RWPE1 (cell line): ENCODE measurements at regions not wholly inside any gene's neighbourhood (a gene's known extent, or its start where the extent isn't known, plus 50 kb on each side); places are given as distances from the start of the nearest gene placed in this dataset.

Experiments
- CTCF ChIA-PET: fragments of 350-600 bp; sonication (Branson Sonifier 250); formaldehyde crosslinking; extraction: SDS; loops from one replicate; lab custom pipeline; 2021; lab: Yijun Ruan, JAX
- POLR2A ChIA-PET: fragments of 400-600 bp; formaldehyde crosslinking; extraction: SDS; loops from one replicate; lab custom pipeline; 2020; ENCODE audit warnings: antibody characterized with exemption; ENCODE audit not compliant: low non-redundant PET; lab: Yijun Ruan, JAX
- DNase-seq: peaks from one replicate; pipeline ENCODE4 v3.0.0; 2012; ENCODE audit warnings: low spot score
- H3K27ac ChIP-seq: fragments of 450-650 bp; 2 replicates; pipeline ENCODE4 v1.5.1; 2017
- CTCF ChIP-seq: fragments of 450-650 bp; conservative IDR thresholded peaks from 2 replicates; pipeline ENCODE4 v1.5.1; 2017; ENCODE audit warnings: low read depth, mild to moderate bottlenecking

- CTCF ChIA-PET: no interaction called here
These were observed 139.2 kb upstream of the XPO1 start for GRCh38 chr2:61677306-61677705.

GRCh38 chr2:61675204-61675603 lies 137.0 kb upstream of the XPO1 start:
- H3K27ac ChIP-seq: no peak overlapping the region
- POLR2A ChIA-PET: interaction anchor here (0.6 kb wide), 1 partner anchor 17 kb away, joined by 3 read pairs; no protein-coding TSS in a partner anchor
- TF ChIP-seq CTCF: no peak
- DNase-seq: no peak
- CTCF ChIA-PET: interaction anchor here (0.6 kb wide), 1 partner anchor 163 kb away, joined by 3 read pairs; no protein-coding TSS in a partner anchor

More at GRCh38 chr2:61677306-61677705, 139.2 kb upstream of the XPO1 start:
- TF ChIP-seq CTCF: no peak
- DNase-seq: no peak
- no peak overlapping the region for H3K27ac ChIP-seq
- POLR2A ChIA-PET: no interaction called here

GRCh38 chr2:61671561-61672315 lies 133.6 kb upstream of the XPO1 start:
- no peak for DNase-seq
- no peak overlapping the region for H3K27ac ChIP-seq
- no peak for TF ChIP-seq CTCF
- ChIA-PET CTCF (interaction anchor here (0.5 kb wide), 1 partner anchor 156 kb away, joined by 3 read pairs; no protein-coding TSS in a partner anchor), POLR2A (no interaction called here)

GRCh38 chr2:61670591-61671501 lies 132.7 kb upstream of the XPO1 start:
- CTCF ChIA-PET: interaction anchor here (0.5 kb wide), 2 partner anchors 155 to 186 kb away, joined by 3 to 5 read pairs; no protein-coding TSS in a partner anchor
- TF ChIP-seq CTCF: no peak
- no peak overlapping the region for H3K27ac ChIP-seq
- POLR2A ChIA-PET: no interaction called here
- DNase-seq: no peak

GRCh38 chr2:61664190-61664589 lies 126.0 kb upstream of the XPO1 start:
- no peak for TF ChIP-seq CTCF
- CTCF ChIA-PET: interaction anchor here (0.7 kb wide), 1 partner anchor 83 kb away, joined by 3 read pairs; no protein-coding TSS in a partner anchor
- no peak overlapping the region for H3K27ac ChIP-seq
- no peak for DNase-seq
- POLR2A ChIA-PET: no interaction called here

- POLR2A ChIA-PET: no interaction called here
- CTCF ChIA-PET: interaction anchor here (0.6 to 0.7 kb wide), 3 partner anchors 11 to 593 kb away, joined by 3 to 4 read pairs (median 3); no protein-coding TSS in a partner anchor
- no peak overlapping the region for H3K27ac ChIP-seq
- TF ChIP-seq CTCF: no peak
- DNase-seq: no peak
These were observed 124.8 kb upstream of the XPO1 start for GRCh38 chr2:61662990-61663389.
